HCEC 1CT (cell line): ENCODE measurements at regions not wholly inside any gene's neighbourhood (a gene's known extent, or its start where the extent isn't known, plus 50 kb on each side); places are given as distances from the start of the nearest gene placed in this dataset.

Experiments used
- DNase-seq: peaks from one replicate; pipeline ENCODE4 v3.0.0-alpha.2; 2017

DNA sequence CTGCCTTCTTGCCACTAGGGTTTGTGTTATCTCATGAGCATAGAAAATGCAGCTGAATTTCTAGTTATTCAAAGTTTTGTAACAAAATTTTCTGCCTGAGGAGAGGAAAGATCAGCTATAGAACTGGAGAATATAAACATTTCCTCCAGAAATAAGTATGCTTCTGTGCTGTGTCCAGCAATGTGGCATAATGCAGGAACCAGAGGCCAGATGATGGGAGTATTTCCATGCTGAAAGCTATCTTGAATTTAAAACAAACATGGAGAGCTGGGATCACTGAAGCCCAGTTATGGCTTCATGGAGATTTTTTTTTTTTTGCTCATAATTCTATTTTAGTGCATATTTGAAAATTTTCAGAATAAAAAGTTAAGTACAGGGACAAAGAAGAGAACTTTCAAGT, 608.2 kb downstream of the SOX6 start:
- no peak for DNase-seq

DNA sequence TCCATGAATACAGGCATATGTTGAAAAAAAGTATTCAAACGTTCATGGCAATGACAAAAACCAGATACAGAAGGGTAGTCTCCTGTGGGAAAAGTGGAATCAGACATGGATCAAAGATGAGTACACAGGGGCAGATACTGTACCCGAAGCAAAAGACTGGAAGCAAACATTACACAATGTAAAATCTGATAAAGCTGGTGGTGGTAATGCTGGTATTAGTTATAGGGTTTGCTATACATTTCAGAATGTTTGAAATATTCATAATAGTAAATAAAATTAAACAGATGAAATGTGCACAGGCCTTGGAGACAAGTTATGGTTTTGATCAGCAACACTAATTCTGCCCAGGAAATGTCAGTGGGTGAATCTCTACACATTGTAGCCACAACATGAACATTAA, 607.6 kb downstream of the SOX6 start:
- DNase-seq: no peak

DNA sequence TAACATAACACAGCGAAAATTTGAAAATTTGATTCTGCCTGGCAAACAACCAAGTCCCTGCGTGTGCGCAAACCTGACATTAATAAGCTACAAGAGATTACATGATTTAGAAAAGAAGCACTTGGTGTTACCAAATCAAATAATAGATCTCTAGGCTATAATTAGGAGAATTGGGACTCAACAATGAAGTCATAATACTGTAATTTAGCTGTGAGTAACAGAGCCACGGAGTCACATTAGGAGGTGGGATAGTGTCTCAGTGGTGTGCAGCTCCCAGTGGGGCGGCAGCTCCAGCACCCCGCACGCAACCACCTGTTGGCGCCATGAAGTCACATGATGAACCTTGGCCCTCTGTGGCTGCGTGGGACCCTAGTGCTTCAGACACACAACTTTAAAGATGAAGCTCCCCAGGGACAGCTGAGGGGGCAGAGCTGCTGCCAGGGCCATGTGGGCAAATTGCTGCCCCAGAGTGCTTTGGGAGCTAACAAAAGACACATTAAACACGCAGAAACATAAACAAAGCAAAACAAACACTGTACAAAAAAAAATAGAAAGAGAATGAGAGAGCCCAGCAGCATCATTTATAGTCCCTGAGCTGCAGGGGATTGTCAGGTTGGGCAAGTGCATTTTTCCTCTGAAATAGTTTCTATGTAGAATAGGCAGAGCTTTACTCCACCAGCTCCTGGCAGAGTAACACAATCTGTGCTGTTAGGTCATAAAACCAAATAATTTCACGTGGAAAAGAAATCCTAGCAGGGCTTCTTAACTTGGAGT, 605.6 kb downstream of the SOX6 start:
- no peak for DNase-seq

DNA sequence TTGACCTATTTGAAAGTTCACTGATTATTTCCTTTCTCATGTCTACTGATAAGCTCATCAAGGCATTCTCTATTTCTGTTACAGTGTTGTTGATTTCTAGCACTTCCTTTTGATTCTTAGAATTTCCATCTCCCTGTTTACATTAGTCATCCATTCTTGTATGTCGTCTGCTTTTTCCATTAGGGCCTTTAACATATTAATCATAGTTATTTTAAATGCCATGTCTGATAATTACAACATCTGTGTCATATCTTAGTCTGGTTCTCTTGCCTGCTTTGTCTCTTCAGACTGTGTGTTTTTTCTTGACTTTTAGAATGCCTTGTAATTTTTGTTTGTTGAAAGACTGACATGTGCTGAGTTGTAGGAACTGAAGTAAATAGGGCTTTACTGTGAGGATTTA, 602.1 kb downstream of the SOX6 start:
- DNase-seq: no peak

DNA sequence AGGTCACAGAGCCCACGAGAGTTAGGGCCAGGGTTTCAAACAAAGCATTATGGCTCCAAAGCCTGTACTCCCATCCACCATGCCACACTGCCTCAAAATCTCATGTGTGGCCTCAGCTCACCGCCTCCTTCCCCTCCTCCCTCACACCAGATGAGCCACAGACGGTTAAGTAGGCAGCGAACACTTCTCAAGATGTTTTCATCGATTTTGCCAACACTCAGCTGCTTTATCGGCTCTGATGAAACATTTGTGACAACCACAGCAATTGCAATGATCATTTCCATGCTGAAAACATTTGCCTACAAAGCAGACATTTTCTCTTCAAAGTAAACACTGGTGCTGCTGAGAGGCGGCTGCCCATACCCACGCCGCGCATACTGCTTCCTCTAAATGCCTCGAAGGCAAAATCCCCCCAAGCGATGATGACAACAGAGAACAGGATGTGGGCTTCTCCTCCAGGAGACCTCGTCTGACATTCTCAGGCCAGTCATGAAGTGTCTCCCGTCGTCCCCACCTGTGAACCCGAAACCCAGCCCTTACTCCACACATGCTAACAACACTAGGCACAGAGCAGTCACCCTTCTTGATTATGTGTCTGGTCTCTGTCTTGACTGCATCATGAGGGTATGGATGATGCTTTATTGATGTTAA, 599.2 kb downstream of the SOX6 start:
- no peak for DNase-seq

DNA sequence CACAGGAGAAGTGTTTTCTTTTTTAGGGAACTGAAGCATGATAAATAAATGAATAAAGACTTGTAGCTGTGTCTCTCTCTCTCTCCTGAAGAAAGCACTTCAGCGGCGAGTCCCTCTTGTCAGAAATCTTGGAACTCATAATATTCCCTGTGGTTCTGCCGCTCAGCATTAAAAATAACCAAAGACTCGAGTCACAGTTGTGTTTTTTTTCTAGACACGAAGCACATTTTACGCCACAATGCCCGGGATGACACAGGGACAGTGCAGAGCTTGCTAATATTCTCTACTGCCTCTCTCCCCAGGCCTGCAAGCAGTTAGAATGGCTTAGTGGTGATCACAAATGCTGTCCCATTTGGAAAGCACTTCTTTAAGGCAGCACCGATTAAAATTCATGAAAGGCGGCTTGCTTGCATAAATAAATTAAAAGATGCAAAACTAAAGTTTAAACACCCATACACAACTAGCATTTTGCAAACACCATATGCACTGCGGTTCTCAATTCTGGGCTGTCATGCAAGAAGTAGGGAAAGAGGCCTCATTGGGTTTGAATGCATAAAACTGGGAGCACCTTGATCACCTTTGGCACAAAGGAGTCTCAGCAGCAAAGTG, 597.4 kb downstream of the SOX6 start:
- no peak for DNase-seq

DNA sequence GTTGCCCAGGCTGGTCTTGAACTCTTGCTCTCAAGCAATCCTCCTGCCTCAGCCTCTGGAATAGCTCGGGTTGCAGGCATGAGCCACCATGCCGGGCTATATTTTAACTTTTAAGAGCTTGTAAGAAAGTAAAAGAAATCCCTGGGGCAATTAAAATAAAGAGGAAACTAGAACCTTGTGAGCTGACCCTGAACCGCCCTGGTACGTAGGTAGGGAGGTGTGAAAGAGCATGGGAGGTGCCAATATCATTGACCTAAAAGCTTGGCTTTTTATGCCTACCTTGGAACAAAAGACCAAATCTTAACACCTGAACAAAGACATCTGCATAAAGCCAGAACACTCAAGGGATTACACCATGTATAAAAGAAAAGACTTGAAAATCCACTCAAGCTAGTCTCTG, 595.1 kb downstream of the SOX6 start:
- DNase-seq: no peak

DNA sequence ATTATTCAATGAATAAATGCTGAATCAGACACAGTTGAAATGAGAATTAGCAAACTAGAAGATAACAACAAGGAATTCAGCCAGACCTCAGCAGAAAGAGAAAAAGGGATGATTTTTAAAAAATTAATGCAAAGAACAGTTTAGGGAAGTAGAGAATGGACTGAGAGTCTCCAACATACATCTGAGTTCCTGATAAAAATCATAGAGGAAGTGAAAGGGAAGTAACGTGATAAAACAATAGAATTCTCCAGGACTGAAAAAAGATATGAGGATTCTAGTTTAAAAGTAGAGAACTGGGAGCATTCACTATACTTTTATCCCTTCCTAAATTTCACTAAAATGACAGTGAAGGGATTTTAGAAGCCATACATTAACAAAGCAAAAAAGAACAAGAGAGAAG, 592.0 kb downstream of the SOX6 start:
- DNase-seq: no peak

DNA sequence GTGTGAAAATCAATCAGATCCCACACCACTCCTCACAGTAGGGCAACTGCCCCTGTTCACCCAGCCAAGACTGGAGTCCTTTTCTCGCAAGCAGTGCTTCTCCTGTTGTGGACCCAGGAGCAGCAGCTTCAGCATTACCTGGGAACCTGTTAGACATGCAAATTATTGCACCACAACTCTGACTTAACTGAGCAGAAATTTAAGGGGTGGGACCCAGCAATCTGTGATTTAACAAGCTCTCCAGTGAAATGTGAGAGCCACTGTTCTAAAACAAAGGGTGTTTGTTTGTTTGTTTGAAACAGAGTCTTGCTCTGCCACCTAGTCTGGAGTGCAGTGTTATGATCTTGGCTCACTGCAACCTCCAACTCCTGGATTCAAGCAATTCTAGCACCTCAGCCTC, 591.4 kb downstream of the SOX6 start:
- no peak for DNase-seq

DNA sequence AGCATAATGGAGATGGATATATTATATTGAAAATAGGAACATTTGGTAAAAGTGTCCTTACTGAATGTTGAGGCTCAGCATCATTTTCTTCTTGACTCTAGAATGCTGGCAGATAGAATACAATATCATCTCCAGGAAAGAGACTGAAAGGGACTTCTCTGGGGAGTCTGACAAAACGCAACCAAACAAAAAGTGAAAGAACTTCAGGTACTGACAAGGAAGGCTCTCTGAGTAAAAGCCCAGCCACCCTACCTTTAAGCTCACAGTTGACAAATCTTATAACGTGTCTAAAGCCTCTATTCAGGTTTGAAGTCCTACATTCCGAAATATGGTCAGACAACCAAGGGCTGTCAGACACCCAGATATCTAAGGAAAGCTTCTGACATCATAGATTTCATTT, 590.8 kb downstream of the SOX6 start:
- DNase-seq: no peak

DNA sequence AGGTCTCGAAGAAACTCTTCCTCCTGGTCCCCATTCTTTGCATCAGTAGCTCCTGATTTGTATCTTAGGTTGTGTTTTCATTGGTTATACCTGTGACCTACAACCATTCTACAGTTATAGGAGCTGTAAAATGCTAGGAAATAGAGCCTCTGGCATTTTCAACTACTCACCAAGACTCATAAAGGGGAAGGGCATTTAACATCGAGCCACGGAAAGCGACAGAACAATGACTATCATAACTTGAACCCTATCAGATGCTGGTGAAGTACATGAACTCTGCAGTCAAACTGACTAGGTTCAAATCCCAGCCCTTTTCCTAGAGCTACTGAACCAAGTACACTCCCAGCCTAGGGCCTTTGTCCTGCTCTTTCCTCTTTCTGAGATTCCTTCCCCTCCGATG, 588.0 kb downstream of the SOX6 start:
- DNase-seq: no peak

DNA sequence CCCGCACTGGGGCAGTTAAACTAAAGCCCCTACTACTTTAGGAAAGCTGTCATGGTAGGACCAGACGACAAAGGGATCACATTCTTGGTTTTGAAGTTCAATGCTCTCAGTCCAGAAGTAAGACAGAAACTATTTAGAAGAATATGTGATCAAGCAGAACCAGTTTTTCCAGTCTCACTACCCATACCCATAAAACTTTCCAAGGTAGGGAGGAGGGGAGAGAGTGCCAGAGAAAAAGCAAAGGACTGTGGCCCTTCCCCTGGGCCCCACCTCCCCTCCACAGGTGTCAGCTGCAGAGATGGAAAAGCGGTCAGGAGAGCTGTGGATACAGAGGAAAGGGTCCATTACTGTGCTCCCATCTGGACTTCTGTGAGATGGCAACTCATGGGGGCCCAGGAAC, 587.1 kb downstream of the SOX6 start:
- no peak for DNase-seq

DNA sequence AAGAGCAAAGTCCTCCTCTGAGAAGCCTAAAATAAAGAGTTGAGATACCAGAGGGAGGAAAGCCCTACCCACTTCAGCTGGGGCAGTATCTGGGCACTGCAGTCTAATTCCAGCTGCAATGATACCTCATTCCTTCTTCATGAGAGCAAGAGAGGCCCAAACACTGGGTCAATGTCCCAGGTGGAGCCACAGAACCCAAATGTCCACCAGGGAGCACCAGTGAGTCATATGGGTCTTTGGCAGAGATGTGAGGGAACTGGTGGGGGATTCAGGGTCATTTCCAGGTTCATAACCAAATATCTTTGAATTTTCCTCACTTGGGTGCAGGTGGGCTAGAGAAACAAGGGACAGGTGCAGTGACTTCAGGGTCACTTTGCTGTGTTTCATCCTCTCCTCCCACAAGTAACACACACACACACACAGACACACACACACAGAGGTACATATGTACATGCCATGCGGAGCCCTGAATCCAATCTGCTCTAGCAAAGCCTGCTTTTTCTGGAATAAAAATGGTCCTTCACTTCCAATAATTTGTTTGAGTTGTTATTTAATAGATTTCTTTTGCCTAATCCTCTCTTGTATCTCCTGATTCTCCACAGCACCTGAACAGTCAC, 585.4 kb downstream of the SOX6 start:
- peak; percentile 3 for DNase-seq

DNA sequence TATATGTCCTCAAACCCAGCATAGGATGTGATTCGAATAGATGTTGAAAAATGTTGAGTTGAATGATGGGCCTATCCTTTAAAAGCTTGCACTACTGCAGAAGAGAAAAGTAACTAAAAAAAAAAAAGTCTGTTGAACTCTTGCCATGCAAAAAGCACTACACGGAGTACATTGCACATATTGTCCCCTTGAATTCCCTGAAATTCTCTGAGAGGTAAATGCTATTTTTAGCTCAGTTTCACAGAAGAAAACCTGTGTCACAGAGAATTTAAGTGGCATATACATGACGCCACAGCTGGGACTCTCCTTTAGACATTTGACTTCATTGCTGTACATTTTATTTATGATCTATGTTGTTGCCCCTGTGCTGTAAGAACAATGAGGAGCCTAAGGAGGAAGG, 583.8 kb downstream of the SOX6 start:
- DNase-seq: no peak

DNA sequence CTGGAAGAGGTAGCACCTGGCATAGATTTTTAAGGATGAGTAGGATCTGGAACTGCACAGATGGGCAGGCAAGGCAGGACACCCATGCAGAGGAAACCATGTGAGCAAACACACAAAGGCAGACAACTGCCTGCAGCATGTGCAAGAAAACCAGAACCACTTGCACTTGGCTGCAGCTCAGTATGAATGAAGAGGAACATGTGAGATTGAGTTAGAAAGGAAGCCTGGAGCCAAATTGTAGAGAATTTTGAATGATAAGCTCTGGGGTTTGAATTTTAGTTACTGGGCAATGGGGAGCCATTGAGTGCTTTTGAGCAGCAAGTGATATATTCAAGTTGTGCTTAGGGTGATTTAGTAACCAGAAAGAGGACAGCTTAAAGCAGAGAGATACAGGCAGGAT, 583.4 kb downstream of the SOX6 start:
- no peak for DNase-seq

DNA sequence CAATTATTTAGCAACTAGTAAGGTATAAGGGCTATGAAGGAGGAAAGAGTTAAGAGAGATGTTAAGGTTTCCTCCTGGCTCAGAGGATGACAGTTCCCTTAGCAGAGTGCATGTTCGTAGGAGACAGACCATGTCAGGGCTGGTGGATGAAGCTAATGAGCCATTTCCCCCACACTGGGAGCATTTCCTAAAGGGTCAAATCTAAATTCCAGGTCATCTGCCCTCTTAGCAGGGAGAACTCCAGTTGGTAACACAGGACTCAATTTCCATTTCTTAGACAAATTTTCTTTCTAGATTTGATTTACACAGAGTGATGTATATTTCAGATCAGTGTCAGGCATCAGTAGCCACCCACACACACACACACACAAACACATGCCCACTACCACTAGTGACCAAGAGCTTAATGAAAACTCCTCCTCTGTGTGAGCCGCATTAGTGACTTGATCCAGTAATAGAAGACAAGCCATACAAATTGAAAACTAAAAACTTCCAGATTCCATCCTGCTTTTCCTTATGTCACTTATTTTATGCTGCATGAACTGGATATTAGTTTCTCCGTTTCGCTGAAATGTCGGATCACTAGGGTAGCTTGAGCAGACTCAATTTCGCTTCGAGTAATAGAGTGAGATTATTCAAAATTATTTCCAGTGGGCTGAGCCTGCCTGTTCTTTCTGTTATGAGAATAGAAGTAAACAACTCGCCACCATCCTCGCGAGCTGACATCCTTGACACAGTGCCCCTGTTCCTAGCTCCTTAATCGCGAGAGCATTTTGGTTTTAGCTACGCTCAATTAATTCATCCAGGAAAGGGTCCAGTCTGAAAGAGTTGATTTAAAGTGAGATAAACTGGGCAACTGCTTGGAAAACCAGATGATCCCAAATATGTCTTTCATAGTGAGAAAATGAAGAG, 582.6 kb downstream of the SOX6 start:
- no peak for DNase-seq

DNA sequence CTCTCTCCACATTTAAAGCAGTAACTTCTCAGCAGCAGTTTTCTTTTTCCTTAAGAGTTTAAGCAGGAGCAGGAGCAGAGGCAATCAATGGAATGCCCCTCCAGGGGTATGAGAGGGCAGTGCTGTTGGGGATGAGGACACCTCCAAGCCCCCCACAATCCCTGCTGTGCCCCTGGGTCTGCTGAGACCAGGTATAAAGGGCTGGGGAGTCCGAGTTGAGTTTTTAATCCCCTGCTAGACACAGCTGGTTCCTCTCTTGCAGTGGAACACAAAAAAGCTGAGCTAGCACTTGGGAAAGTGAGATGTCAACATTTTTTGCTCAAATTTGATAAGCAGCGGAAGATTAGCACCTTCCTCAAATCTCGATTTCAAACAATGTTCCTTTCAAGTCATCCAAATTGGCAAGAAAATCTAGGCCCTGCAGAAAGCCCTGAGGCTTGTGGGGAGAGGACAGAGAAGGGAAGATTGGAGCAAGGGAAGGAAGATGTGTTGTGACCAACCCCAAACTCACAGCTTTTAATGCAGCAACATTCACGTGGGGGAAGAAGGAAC, 581.9 kb downstream of the SOX6 start:
- no peak for DNase-seq

DNA sequence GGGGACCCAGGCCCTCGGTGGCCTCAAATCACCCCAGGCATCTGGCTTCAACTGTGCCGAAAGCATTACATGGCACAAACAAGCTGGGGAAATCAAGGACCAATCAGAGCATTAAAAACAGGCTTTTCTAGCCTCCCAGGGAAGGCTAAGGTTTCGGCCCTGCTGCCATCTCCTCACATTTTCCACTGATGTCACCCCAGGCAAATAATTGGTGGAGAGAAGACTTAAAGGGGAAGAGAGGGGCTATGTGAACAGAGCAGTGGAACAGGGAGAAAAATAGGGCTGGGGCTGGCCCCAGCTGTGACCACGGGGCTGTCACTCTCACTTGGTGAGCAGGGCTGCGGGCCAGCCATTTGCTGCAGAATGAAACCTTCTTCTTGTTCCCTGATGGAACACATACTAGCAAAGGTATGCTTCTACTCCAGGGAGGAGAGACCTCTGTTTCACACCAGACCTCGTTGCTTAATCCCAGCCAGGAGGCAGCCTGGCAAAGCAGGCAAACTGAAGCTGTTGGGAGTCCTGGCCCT, 581.3 kb downstream of the SOX6 start:
- DNase-seq: no peak

DNA sequence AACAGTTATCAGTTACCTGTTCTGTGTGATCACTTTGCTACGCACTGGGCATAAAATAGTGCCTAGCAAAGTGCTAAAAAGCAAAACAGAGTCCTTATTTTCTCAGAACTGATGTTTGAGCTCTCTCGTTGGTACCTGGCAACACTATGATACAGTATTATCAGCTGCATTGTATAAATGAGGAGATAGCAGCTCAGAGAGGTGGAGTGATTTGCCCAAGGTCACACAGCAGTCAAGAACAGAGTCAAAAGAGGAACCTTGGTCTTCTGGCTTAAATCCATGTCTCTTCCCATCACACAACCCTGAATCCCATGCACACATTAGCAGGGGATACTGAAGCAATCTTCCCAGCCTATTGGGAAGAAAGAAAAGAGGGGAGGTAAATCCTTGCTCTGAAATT, 580.5 kb downstream of the SOX6 start:
- DNase-seq: no peak

DNA sequence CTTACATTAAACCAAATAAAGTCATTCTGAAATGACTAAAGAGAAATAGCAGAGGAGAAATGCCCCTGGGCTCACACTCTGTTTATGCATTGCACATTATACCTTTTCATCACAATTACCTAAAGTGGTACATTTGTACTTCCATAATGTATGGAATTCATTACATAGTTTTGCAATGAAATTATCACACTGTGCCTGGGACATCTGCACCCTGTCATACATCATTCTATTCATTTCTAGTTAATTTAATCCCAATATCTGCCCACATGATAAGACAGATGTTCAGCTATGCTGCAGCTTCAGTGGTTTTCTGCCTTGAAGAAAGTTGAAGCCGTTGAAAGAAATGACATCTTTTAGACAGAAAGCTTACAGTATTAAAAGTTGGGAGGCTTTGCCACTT, 580.0 kb downstream of the SOX6 start:
- no peak for DNase-seq

DNA sequence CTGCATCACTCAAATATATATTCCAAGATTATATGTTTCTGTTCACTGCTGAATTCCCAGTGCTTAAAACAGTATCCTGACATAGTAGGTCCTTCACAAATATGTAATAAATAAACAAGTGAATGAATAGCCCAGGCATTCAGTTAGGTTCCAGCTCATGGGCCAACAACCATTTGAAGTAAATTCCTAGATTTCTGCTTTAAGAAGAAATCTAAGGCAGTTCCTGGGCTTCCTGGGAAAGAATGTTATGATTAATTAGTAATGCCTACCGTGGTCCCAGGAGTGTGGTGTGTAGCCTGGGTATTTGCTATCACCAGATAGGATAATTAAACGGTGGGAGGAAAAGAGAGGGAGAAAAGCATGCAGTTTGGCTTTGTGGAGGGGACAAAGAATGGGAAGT, 576.8 kb downstream of the SOX6 start:
- no peak for DNase-seq

DNA sequence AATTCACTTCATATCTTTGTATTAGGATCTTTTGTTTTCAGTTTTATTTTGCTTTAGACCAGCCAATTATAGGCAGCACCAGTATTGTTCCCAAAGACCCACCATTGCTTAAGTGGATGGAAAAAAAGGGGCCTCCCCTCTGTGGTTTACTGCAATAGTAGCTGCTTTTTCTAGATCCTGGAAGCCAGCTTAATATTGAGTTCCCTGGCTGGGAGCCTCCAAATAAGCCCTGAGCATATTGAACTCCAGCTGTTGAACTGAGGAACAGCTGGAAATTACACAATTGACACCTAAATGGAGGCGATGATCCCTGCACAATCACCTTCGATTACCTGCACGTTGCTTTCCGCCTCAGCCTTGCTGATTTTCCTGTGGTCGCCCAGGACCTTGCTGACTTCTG, 576.0 kb downstream of the SOX6 start:
- DNase-seq: no peak
